HG03521 (cell line): ENCODE measurements at regions not wholly inside any gene's neighbourhood (a gene's known extent, or its start where the extent isn't known, plus 50 kb on each side); places are given as distances from the start of the nearest gene placed in this dataset.
"Not testable (repeated sequence)": the region's sequence is repeated elsewhere in the genome, so short reads cannot be mapped to it uniquely, and the experiment has no call there.

Experiments
- ATAC-seq: cut with Tn5 transposase; IDR thresholded peaks from one replicate; pipeline ENCODE4 v1.9.1; 2021; ENCODE audit warnings: mild to moderate bottlenecking, moderate library complexity; ENCODE audit not compliant: unreplicated experiment

DNA sequence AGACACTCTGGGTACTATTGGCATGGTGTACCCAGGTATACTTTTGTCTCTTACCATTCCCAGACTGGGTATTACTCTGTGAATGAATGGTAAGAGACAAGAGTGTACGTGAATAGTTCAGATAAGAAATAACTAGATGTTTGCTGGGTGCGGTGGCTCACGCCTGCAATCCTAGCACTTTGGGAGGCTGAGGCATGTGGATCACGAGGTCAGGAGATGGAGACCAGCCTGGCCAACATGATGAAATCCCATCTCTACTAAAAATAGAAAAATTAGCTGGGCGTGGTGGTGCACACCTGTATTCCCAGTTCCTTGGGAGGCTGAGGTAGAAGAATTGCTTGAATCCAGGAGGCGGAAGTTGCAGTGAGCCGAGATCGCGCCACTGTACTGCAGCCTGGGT lies 75.8 kb upstream of the VKORC1L1 start:
- ATAC-seq = not testable (repeated sequence)

DNA sequence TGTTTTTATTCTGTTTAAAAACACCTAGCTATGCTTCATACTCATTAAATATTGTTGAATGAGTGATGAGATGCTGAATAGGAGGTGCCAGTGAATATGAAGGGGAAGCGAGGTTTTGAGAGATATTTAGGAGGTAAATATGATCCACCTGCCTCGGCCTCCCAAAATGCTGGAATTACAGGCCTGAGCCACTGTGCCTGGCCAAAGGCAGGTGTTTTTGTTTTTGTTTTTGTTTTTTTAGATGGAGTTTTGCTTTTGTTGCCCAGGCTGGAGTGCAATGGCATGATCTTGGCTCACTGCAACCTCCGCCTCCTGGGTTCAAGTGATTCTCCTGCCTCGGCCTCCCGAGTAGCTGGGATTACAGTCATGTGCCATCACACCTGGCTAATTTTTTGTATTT lies 75.3 kb upstream of the VKORC1L1 start:
- ATAC-seq = not testable (repeated sequence)

DNA sequence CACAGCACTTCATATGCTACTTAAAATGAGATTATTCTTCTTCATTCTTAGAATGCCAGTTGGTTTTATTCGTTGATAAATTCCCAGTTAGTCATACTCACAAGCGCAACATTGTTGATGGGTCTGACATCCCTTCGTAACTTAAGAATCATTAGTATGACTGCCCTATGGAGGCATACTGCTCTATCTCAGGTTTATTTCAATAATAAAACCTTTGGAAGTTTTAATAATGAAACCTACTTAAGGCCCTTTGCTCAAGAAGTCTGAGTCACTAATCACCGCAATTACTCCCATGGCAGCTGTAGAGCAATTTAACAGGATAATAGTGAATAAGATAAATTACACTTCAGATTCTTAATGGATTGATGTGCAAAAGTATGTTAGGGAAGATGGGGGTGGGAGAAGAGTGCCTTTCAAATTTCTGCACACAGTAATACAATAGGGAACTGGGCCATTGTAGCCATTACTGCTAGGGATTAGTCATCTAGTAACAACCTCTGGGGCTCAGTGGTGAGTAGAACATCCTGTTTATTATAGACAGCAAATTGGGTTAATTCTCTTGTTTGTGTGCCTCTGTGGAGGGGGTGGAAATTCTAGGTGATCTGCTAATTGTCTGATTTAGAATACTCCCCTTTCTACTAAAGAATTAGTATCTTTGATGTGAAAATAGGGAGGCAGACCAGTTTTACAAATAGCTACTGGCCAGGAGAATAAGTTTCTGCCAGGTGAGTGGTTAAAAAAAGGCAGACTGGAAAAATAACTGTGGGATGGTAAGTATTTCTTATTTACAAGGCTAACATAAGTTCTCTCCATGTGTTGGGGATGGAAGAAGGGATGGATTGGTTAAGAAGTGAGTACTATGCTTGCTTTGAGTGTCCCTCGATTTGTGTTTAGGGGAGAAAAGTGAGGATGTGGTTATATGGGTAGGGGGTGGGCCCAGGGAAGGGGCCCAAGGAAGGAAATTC lies 74.5 kb upstream of the VKORC1L1 start:
- ATAC-seq = peak; percentile 97

DNA sequence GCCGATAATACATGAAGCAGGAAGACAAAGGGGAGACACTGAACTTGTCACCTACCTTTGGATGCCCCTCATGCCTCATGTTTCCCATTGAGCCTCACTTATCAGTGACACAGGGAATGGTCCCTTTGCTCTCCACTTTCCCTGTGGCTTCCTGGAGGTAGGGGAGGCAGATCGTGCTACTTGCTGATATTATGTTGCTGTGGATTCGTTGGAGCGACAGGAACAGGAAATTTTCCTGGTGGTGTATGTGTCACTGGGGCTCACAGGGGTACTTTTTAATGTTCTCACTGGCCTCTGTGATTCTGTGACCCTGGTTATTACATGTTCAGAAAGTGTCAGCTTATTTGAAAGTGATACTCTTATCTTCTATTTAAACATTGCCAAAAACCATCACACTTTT lies 72.7 kb upstream of the VKORC1L1 start:
- not testable (repeated sequence) for ATAC-seq

DNA sequence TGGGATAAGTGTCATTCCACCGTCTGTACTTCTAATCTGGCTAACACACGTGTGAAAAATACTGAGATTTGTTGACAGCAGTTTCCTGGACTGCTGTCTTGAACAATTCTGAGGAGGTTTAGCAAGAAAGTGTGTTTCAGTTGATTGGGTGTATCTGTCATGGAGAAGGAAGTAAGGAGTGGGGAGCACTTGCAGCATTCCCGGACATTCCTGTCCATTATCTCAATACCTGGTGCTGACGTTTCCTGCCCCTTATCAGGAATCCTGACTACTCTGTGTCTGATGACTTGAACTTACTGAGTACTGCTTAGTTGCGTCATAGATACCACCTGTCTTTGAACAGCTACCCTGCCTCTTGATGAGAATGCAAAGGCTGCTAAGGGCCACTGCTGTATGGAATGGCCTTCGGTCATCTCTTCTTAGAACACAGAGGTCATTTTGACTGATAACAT lies 72.0 kb upstream of the VKORC1L1 start:
- no peak for ATAC-seq

DNA sequence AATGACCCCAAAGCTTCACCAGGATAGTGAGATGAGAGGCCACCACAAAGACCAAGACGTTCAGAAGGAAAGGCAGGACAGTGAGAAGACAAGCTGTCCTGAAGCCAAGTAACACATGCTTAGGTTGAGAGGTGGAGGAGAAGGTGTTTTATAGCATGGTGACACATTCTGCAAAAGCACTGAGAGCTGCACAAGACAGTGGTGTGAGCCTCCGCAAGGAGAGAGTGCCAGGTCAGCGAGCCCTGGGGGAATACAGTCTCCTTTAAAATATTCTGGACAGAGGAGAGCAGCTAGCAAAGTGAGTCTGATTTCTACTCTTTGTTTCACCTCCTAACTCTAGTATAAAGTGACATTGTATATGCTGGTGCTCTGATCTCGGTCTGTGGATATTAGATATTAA lies 68.0 kb upstream of the VKORC1L1 start:
- ATAC-seq = no peak

DNA sequence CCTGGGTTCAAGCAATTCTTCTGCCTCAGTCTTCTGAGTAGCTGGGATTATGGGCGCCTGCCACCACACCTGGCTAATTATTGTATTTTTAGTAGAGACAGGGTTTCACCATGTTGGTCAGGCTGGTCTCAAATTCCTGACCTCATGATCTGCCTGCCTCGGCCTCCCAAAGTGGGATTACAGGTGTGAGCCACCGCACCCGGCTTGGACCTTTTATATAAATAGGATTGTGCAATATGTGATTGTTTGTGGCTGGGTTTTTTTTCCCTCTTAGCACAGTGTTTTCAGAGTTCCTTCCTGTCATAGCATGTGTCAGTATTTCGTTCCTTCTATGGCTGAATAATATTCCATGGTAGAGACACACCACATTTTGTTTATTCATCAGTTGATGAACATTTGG lies 65.8 kb upstream of the VKORC1L1 start:
- ATAC-seq = not testable (repeated sequence)

DNA sequence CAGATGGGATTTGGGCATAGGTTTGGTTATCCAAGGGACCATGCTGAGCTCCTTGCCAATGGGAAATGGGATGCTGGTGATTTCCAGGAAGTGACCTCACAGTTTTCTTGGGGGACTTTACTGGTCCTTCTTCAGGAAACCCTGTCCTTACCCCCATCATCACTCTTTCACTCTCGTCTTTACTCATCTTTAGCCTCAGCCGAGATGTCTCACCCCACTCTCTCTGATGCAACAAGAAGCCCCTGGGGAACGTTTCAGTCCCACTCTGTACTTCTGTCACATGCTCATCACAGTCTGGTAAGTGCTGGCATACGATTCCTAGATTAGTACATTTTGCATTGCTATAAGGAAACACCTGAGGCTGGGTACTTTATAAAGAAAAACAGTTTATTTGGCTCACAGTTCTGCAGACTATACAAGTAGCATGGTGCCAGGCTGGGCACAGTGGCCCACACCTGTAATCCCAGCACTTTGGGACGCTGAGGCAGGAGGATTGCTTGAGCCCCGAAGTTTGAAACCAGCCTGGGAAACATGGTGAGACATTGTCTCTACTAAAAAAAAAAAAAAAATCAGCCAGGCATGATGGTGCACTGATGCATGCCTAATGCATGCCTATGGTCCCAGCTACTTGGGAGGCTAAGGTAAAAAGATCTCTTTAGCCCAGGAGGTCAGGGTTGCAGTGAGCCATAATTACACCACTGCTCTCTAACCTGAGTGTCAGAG lies 63.5 kb upstream of the VKORC1L1 start:
- ATAC-seq = peak; percentile 89

DNA sequence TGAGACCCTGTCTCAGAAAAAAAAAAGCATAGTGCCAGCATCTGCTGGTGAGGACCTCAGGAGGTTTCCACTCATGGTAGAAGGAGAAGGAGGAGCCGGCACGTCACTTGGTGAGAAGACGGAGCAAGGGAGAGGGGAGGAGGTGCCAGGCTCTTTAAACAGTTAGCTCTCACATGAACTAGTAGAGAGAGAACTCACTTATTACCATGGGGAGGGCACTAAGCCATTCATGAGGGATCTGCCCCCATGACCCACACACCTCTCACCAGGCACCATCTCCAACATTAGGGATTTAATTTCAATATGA lies 62.9 kb upstream of the VKORC1L1 start:
- peak; percentile 36 for ATAC-seq

DNA sequence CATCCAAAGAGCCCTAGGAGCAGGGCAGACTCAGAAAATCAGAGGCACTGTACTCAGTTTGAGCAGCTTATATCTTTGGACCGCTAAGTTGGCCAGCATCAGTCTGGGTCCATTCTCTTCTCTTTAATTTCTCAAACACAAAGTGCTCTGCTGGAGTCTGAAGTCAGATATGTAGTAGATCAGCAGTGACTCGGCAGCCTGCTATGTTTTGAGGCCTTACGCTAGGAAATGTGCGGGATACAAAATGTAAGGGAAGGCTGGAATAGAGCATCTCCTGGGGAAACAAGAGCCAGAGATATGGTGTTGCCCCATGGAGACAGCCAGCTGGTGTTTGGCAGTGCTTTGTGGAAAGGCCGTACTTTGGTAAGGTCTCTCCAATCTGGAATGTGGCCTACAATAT lies 60.6 kb upstream of the VKORC1L1 start:
- no peak for ATAC-seq

DNA sequence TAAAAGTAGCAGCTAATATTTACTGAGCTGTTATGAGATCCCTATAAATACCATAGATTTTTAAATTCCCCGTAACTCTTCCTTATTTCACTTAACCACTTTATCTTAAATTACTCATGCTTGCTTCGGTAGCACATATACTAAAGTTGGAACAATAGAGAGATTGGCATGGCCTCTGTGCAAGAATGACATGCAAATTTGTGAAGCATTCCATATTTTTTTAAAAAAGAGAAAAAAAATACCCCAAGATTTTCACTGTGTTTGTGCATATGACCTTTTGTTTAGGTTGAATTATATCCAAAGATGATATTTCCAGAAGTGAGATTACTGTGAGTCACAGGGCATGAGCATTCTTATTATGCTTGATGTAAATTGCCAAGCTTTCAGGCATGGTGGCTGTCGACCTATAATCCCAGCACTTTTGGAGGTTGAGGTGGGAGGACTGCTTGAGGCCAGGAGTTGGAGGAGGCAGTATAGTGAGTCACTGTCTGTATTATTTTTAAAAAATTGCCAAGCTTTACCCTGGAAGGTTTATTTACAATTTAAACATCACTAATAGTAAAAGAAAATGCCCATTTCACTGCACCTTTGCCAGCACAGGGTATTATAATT lies 58.2 kb upstream of the VKORC1L1 start:
- not testable (repeated sequence) for ATAC-seq

DNA sequence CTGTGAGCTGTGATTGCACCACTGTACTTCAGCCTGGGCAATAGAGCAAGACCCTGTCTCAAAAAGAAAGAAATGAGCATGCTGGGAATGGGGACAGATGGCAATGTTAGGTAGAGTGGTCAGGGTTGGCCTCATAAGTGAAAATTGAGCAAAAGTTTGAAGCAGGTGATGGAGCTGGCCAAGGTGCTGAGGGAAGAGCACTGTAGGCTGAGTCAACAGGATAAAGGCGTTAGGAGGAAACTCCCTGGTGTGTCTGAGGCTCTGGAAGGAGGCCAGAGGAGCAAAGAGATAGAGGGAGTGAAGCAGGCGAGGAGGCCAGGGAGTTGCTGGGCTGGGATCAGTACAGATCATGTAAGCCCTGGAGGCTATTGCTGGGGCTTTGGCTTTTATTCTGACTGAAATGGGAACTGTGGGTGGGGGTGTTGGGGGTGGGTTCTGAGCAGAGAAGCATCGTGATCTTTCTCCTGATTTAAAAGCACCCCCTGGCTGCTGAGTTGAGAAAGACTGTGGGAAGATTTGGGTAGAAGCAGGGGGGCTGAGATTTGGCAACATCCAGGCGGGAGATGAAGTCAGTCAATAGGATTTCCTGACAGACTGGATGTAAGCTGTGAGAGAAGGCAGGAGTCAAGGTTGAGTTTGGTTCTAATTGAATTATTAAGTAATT lies 52.5 kb upstream of the VKORC1L1 start:
- ATAC-seq = no peak
